ENCODE measurements at regions not wholly inside any gene's neighbourhood (a gene's known extent, or its start where the extent isn't known, plus 50 kb on each side); places are given as distances from the start of the nearest gene placed in this dataset.

- DNase-seq = no peak
- Histone ChIP-seq H3K4me1 (ENCODE audit: control insufficient read depth, insufficient read depth, low read length, poor library complexity, severe bottlenecking) (no peaks in the 10 kb centered on the region), H3K27ac (ENCODE audit: insufficient read depth, low read length, poor library complexity, severe bottlenecking) (no peak overlapping the region), H3K4me3 (ENCODE audit: insufficient read depth, low read depth, low read length, poor library complexity, severe bottlenecking) (no peak overlapping the region), H3K9me3 (ENCODE audit: control insufficient read depth, low read length) (no peaks in the 10 kb centered on the region), H3K36me3 (ENCODE audit: control insufficient read depth, insufficient read depth, low read length) (no peaks in the 10 kb centered on the region), H3K27me3 (replicated peaks; ENCODE audit: control insufficient read depth, insufficient read depth, low read length, poor library complexity, severe bottlenecking) (no peaks in the 10 kb centered on the region)
Observed at GRCh38 chr10:21249435-21249834, 276.0 kb downstream of the SKIDA1 start.

DNA sequence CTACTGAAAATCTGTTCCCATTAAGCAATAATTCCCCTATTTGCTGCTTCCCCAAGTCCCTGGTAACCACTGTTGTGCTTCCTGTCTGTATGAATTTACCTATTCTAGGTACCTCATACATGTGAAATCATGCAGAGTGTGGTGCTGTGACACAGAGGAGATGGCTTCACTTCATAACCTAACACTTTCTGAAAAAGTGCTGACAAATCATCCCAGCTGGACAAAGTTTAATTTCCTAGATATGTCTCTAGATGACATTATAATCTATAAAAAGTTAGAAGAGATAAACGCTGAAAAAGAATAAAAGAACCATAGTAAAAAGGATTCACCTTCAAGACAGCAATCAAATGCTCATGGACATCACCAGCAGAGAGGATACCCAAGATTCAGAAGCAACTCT, 277.9 kb downstream of the SKIDA1 start:
- H3K27me3 ChIP-seq (replicated peaks; ENCODE audit: control insufficient read depth, insufficient read depth, low read length, poor library complexity, severe bottlenecking) = no peaks in the 10 kb centered on the region

DNA sequence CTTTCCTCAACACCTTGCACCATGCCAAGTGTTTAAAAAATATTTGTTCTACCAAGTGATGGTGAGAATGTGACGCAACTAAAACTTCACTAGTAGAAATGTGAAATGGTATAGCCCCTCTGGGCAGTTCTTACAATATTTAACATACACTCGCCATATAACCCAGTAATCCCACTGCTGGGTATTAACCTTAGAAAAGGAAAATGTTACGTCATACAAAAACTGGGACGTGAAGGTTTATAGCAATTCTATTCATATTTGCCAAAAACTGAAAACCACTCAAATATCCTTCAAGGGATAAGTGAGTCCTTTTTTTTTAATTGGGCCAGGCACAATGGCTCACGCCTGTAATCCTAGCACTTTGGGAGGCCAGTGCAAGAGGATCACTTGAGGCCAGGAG, 279.3 kb downstream of the SKIDA1 start:
- DNase-seq = no peak
- Histone ChIP-seq H3K36me3 (ENCODE audit: control insufficient read depth, insufficient read depth, low read length) (no peaks in the 10 kb centered on the region), H3K9me3 (ENCODE audit: control insufficient read depth, low read length) (no peaks in the 10 kb centered on the region), H3K27ac (ENCODE audit: insufficient read depth, low read length, poor library complexity, severe bottlenecking) (no peak overlapping the region), H3K27me3 (replicated peaks; ENCODE audit: control insufficient read depth, insufficient read depth, low read length, poor library complexity, severe bottlenecking) (no peaks in the 10 kb centered on the region), H3K4me3 (ENCODE audit: insufficient read depth, low read depth, low read length, poor library complexity, severe bottlenecking) (no peak overlapping the region), H3K4me1 (ENCODE audit: control insufficient read depth, insufficient read depth, low read length, poor library complexity, severe bottlenecking) (no peaks in the 10 kb centered on the region)

More for the DNA sequence above, 277.9 kb downstream of the SKIDA1 start:
- DNase-seq = no peak
- Histone ChIP-seq H3K4me3 (ENCODE audit: insufficient read depth, low read depth, low read length, poor library complexity, severe bottlenecking) (no peak overlapping the region), H3K27ac (ENCODE audit: insufficient read depth, low read length, poor library complexity, severe bottlenecking) (no peak overlapping the region), H3K9me3 (ENCODE audit: control insufficient read depth, low read length) (no peaks in the 10 kb centered on the region), H3K36me3 (ENCODE audit: control insufficient read depth, insufficient read depth, low read length) (no peaks in the 10 kb centered on the region), H3K4me1 (ENCODE audit: control insufficient read depth, insufficient read depth, low read length, poor library complexity, severe bottlenecking) (no peaks in the 10 kb centered on the region)

DNA sequence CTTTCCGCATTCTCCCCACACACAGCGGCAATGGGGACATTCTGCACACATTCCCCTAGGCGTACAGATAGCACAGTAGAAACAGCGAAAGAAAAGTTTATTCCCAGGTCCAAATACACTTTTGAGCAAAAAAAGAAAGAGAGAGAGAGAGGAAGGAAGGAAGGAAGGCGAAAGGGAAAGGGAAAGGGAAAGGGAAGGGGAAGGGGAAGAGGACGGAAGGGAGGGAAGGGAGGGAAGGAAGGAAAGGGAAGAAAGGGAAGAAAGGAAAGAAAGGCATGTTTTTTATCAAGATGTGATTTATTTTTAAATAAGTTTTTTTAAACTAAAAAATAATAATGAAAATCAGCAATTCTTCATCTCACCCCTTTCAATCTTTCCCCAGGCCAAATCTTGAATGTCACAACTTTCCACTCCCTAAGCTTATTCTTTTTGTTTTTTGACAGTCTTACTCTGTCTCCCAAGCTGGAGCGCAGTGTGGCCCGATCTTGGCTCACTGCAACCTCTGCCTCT, 281.7 kb downstream of the SKIDA1 start:
- Histone ChIP-seq H3K9me3 (ENCODE audit: control insufficient read depth, low read length) (no peaks in the 10 kb centered on the region), H3K4me3 (ENCODE audit: insufficient read depth, low read depth, low read length, poor library complexity, severe bottlenecking) (no peak overlapping the region), H3K27ac (ENCODE audit: insufficient read depth, low read length, poor library complexity, severe bottlenecking) (no peak overlapping the region), H3K36me3 (ENCODE audit: control insufficient read depth, insufficient read depth, low read length) (no peaks in the 10 kb centered on the region), H3K4me1 (ENCODE audit: control insufficient read depth, insufficient read depth, low read length, poor library complexity, severe bottlenecking) (no peaks in the 10 kb centered on the region), H3K27me3 (replicated peaks; ENCODE audit: control insufficient read depth, insufficient read depth, low read length, poor library complexity, severe bottlenecking) (no peaks in the 10 kb centered on the region)
- DNase-seq = no peak

DNA sequence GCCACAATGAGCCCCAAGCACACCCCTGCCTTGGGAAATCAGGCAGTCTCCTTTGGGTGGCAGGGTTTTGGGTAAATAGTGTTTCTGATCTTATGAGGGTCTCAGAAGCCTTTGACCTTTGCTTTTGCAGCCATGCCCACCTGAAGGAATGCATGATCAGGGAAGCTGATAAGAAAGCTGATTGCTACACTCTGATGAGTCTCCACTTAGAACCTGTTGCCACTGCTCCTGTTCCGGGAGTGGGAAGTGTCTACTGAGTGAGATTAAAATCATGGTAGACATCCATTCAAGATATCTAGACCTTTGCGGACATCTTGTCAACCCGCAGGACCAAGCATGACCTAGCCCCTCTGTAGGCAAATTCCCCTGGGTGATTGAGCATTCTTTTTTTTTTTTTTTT, 282.6 kb downstream of the SKIDA1 start:
- no peak overlapping the region for H3K4me3 ChIP-seq (ENCODE audit: insufficient read depth, low read depth, low read length, poor library complexity, severe bottlenecking)
- no peaks in the 10 kb centered on the region for H3K4me1 ChIP-seq (ENCODE audit: control insufficient read depth, insufficient read depth, low read length, poor library complexity, severe bottlenecking)
- no peaks in the 10 kb centered on the region for H3K36me3 ChIP-seq (ENCODE audit: control insufficient read depth, insufficient read depth, low read length)
- H3K9me3 ChIP-seq (ENCODE audit: control insufficient read depth, low read length) = no peaks in the 10 kb centered on the region
- no peak overlapping the region for H3K27ac ChIP-seq (ENCODE audit: insufficient read depth, low read length, poor library complexity, severe bottlenecking)
- DNase-seq = no peak
- no peaks in the 10 kb centered on the region for H3K27me3 ChIP-seq (replicated peaks; ENCODE audit: control insufficient read depth, insufficient read depth, low read length, poor library complexity, severe bottlenecking)

DNA sequence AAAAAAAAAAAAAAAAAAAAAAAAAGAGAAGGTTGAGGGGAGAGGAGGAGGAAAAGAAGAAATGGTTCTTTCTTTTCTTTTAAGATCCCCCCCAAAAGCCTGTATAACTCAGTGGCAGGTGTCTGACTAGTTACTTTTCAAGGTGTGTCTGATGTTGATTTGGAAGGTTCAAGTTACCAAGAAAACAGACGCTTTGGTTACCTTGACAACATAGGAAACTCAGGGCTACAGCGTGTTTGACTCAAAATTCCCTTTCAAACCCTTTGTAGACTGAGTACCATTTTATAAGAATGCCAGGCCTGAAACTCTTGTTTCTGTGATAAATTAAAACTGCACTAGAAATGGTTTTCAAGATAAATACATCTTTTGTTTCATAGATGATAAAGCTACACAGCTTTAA, 286.8 kb downstream of the SKIDA1 start:
- Histone ChIP-seq H3K27ac (ENCODE audit: insufficient read depth, low read length, poor library complexity, severe bottlenecking) (no peak overlapping the region), H3K9me3 (ENCODE audit: control insufficient read depth, low read length) (no peaks in the 10 kb centered on the region), H3K27me3 (replicated peaks; ENCODE audit: control insufficient read depth, insufficient read depth, low read length, poor library complexity, severe bottlenecking) (no peaks in the 10 kb centered on the region), H3K4me3 (ENCODE audit: insufficient read depth, low read depth, low read length, poor library complexity, severe bottlenecking) (no peak overlapping the region), H3K36me3 (ENCODE audit: control insufficient read depth, insufficient read depth, low read length) (no peaks in the 10 kb centered on the region), H3K4me1 (ENCODE audit: control insufficient read depth, insufficient read depth, low read length, poor library complexity, severe bottlenecking) (no peaks in the 10 kb centered on the region)
- no peak for DNase-seq

GRCh38 chr10:21238044-21238443, 287.4 kb downstream of the SKIDA1 start:
- Histone ChIP-seq H3K36me3 (ENCODE audit: control insufficient read depth, insufficient read depth, low read length) (no peaks in the 10 kb centered on the region), H3K27me3 (replicated peaks; ENCODE audit: control insufficient read depth, insufficient read depth, low read length, poor library complexity, severe bottlenecking) (no peaks in the 10 kb centered on the region), H3K4me1 (ENCODE audit: control insufficient read depth, insufficient read depth, low read length, poor library complexity, severe bottlenecking) (no peaks in the 10 kb centered on the region), H3K4me3 (ENCODE audit: insufficient read depth, low read depth, low read length, poor library complexity, severe bottlenecking) (no peak overlapping the region), H3K9me3 (ENCODE audit: control insufficient read depth, low read length) (no peaks in the 10 kb centered on the region), H3K27ac (ENCODE audit: insufficient read depth, low read length, poor library complexity, severe bottlenecking) (no peak overlapping the region)
- DNase-seq = no peak

GRCh38 chr10:21234761-21235160, 290.7 kb downstream of the SKIDA1 start:
- Histone ChIP-seq H3K36me3 (ENCODE audit: control insufficient read depth, insufficient read depth, low read length) (no peaks in the 10 kb centered on the region), H3K27ac (ENCODE audit: insufficient read depth, low read length, poor library complexity, severe bottlenecking) (no peak overlapping the region), H3K9me3 (ENCODE audit: control insufficient read depth, low read length) (no peaks in the 10 kb centered on the region), H3K27me3 (replicated peaks; ENCODE audit: control insufficient read depth, insufficient read depth, low read length, poor library complexity, severe bottlenecking) (no peaks in the 10 kb centered on the region), H3K4me1 (ENCODE audit: control insufficient read depth, insufficient read depth, low read length, poor library complexity, severe bottlenecking) (no peaks in the 10 kb centered on the region), H3K4me3 (ENCODE audit: insufficient read depth, low read depth, low read length, poor library complexity, severe bottlenecking) (no peak overlapping the region)
- no peak for DNase-seq

DNA sequence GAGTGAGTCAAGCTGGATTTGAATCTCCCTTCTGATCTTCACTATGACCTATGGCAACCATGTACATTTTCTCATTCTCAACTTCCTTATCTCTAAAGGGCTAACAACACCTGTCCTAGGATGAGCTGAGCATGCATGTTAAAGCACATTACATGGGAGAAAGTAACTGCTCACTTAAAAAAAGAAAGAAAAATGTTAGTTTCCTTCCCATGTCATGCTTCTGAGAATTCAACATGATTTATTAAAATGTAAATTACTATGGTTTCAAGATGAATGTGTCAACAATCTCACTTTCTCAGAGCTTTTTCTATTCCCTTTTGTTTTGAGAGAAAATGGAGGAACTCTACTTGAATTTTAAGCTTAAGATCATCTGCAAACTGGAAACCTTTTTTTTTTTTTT, 295.3 kb downstream of the SKIDA1 start:
- no peaks in the 10 kb centered on the region for H3K9me3 ChIP-seq (ENCODE audit: control insufficient read depth, low read length)
- H3K27me3 ChIP-seq (replicated peaks; ENCODE audit: control insufficient read depth, insufficient read depth, low read length, poor library complexity, severe bottlenecking) = no peaks in the 10 kb centered on the region
- DNase-seq = no peak
- H3K4me1 ChIP-seq (ENCODE audit: control insufficient read depth, insufficient read depth, low read length, poor library complexity, severe bottlenecking) = no peaks in the 10 kb centered on the region
- no peak overlapping the region for H3K4me3 ChIP-seq (ENCODE audit: insufficient read depth, low read depth, low read length, poor library complexity, severe bottlenecking)
- H3K27ac ChIP-seq (ENCODE audit: insufficient read depth, low read length, poor library complexity, severe bottlenecking) = no peak overlapping the region
- no peaks in the 10 kb centered on the region for H3K36me3 ChIP-seq (ENCODE audit: control insufficient read depth, insufficient read depth, low read length)

DNA sequence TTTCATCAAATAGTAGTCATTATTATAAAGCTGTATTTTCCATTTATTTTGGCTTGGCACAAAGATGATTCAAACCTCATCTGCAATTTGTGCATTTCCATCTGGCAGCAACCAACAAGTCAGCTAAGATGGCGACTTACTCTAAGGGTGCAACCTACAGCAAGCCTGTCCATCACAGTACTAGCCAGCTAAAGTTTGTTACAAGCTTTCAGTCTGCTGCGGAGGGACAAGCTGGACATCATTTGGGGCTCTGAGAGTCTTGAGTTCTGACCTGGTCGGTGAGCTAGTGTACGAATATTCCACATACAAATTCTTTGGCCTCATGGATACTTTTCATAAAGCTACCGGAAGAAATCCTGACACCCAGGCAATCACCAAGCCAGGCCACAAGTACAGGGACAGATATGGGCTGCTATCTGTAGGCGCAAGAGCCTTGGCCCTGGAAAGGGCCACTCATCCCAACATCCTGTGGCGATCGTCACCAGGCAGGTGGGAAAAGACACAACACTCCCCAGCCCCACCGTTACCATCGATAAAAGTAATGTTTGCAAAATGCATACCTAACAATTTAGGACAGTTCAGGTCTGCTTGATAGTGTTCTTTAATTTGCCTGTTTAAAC, 307.6 kb downstream of the SKIDA1 start:
- no peaks in the 10 kb centered on the region for H3K4me1 ChIP-seq (ENCODE audit: control insufficient read depth, insufficient read depth, low read length, poor library complexity, severe bottlenecking)
- H3K9me3 ChIP-seq (ENCODE audit: control insufficient read depth, low read length) = no peaks in the 10 kb centered on the region
- no peaks in the 10 kb centered on the region for H3K27me3 ChIP-seq (replicated peaks; ENCODE audit: control insufficient read depth, insufficient read depth, low read length, poor library complexity, severe bottlenecking)
- no peak for DNase-seq
- H3K27ac ChIP-seq (ENCODE audit: insufficient read depth, low read length, poor library complexity, severe bottlenecking) = no peak overlapping the region
- no peaks in the 10 kb centered on the region for H3K36me3 ChIP-seq (ENCODE audit: control insufficient read depth, insufficient read depth, low read length)
- H3K4me3 ChIP-seq (ENCODE audit: insufficient read depth, low read depth, low read length, poor library complexity, severe bottlenecking) = no peak overlapping the region
